WTC11 (cell line): ENCODE measurements at regions not wholly inside any gene's neighbourhood (a gene's known extent, or its start where the extent isn't known, plus 50 kb on each side); places are given as distances from the start of the nearest gene placed in this dataset.

ENCODE experiments used
- ATAC-seq: fragments of 200-7000 bp; cut with Tn5 transposase; 2 replicates; pipeline ENCODE4 v1.10.0; 2021; ENCODE audit warnings: mild to moderate bottlenecking, moderate library complexity
- CTCF ChIA-PET: fragments of 300-600 bp; sonication (Branson Sonifier 250); formaldehyde crosslinking; loops from one replicate; lab custom pipeline; 2021; ENCODE audit warnings: antibody characterized with exemption; lab: Charles Lee
- POLR2A ChIA-PET: fragments of 350-600 bp; sonication (Branson Sonifier 250); formaldehyde crosslinking; loops from one replicate; lab custom pipeline; 2021; ENCODE audit warnings: antibody characterized with exemption; lab: Charles Lee
- DNase-seq: peaks from one replicate; pipeline ENCODE4 v3.0.0; 2021; ENCODE audit warnings: low spot score
- H3K27ac Mint-ChIP-seq: 2 replicates; pipeline ENCODE4 v1.8.0; 2021; ENCODE audit warnings: mixed read lengths
- H3K27me3 Mint-ChIP-seq: 2 replicates; pipeline ENCODE4 v1.8.0; 2021; ENCODE audit warnings: low read depth, mild to moderate bottlenecking, moderate library complexity, mixed read lengths
- H3K36me3 Mint-ChIP-seq: 2 replicates; pipeline ENCODE4 v1.8.0; 2021; ENCODE audit warnings: mixed read lengths
- H3K4me1 Mint-ChIP-seq: 2 replicates; pipeline ENCODE4 v1.8.0; 2022; ENCODE audit warnings: mixed read lengths
- H3K4me3 Mint-ChIP-seq: 2 replicates; pipeline ENCODE4 v1.8.0; 2021; ENCODE audit warnings: mild to moderate bottlenecking, moderate library complexity, mixed read lengths
- H3K9me3 Mint-ChIP-seq: 2 replicates; pipeline ENCODE4 v1.8.0; 2021; ENCODE audit warnings: mixed read lengths
- CDX4 ChIP-seq: fragments of 250-450 bp; sonication (Bioruptor Pico); IDR thresholded peaks from 2 replicates; pipeline ENCODE4 v1.9.0; 2021; ENCODE audit warnings: moderate library complexity, mild to moderate bottlenecking, inconsistent platforms, borderline replicate concordance
- CREB1 ChIP-seq: sonication (generic); formaldehyde crosslinking; IDR thresholded peaks from 2 replicates; pipeline ENCODE4 v1.8.0; 2023; ENCODE audit warnings: mild to moderate bottlenecking, missing genetic modification reagents
- CREM ChIP-seq: sonication (generic); formaldehyde crosslinking; IDR thresholded peaks from 2 replicates; pipeline ENCODE4 v1.8.1; 2022; ENCODE audit warnings: mild to moderate bottlenecking, missing genetic modification reagents, moderate library complexity
- FOXK1 ChIP-seq: sonication (generic); formaldehyde crosslinking; IDR thresholded peaks from 2 replicates; pipeline ENCODE4 v1.8.0; 2022; ENCODE audit warnings: mild to moderate bottlenecking, moderate library complexity, missing genetic modification reagents
- JAZF1 ChIP-seq: fragments of 250-450 bp; sonication (Bioruptor Pico); IDR thresholded peaks from 2 replicates; pipeline ENCODE4 v1.9.0; 2021; ENCODE audit warnings: moderate library complexity, mild to moderate bottlenecking, inconsistent platforms
- NFE2L1 ChIP-seq: sonication (generic); formaldehyde crosslinking; IDR thresholded peaks from 2 replicates; pipeline ENCODE4 v1.8.1; 2023; ENCODE audit warnings: missing genetic modification reagents
- NFYB ChIP-seq: sonication (generic); formaldehyde crosslinking; conservative IDR thresholded peaks from 2 replicates; pipeline ENCODE4 v1.8.0; 2022; ENCODE audit warnings: low read depth, missing genetic modification reagents
- PRRX2 ChIP-seq: fragments of 250-450 bp; sonication (Bioruptor Pico); IDR thresholded peaks from 2 replicates; pipeline ENCODE4 v1.8.0; 2021; ENCODE audit warnings: mild to moderate bottlenecking
- RORB ChIP-seq: fragments of 250-450 bp; sonication (Bioruptor Pico); IDR thresholded peaks from 2 replicates; pipeline ENCODE4 v1.9.0; 2021; ENCODE audit warnings: mild to moderate bottlenecking
- SOX15 ChIP-seq: fragments of 250-450 bp; sonication (Bioruptor Pico); IDR thresholded peaks from 2 replicates; pipeline ENCODE4 v1.9.0; 2021; ENCODE audit warnings: mild to moderate bottlenecking
- USF2 ChIP-seq: sonication (generic); formaldehyde crosslinking; IDR thresholded peaks from 2 replicates; pipeline ENCODE4 v1.8.1; 2023; ENCODE audit warnings: mild to moderate bottlenecking, missing genetic modification reagents, moderate library complexity
- ZNF232 ChIP-seq: sonication (generic); formaldehyde crosslinking; IDR thresholded peaks from 2 replicates; pipeline ENCODE4 v1.8.0; 2022; ENCODE audit warnings: mild to moderate bottlenecking, missing genetic modification reagents
- ZNF396 ChIP-seq: fragments of 250-450 bp; sonication (Bioruptor Pico); IDR thresholded peaks from 2 replicates; pipeline ENCODE4 v1.8.0; 2021; ENCODE audit warnings: mild to moderate bottlenecking, moderate library complexity, borderline replicate concordance
- ZNF416 ChIP-seq: fragments of 250-450 bp; sonication (Bioruptor Pico); IDR thresholded peaks from 2 replicates; pipeline ENCODE4 v1.9.0; 2021; ENCODE audit warnings: mild to moderate bottlenecking, inconsistent platforms
- TF ChIP-seq, protein P1 (sequence below): sonication (generic); formaldehyde crosslinking; IDR thresholded peaks from 2 replicates; pipeline ENCODE4 v1.8.0; 2022; ENCODE audit warnings: mild to moderate bottlenecking, missing genetic modification reagents
- TF ChIP-seq, protein P2 (sequence below): fragments of 250-450 bp; sonication (Bioruptor Pico); IDR thresholded peaks from 2 replicates; pipeline ENCODE4 v1.9.0; 2021; ENCODE audit warnings: mild to moderate bottlenecking
- TF ChIP-seq, protein P3 (sequence below): fragments of 250-450 bp; sonication (Bioruptor Pico); IDR thresholded peaks from 2 replicates; pipeline ENCODE4 v1.9.0; 2021; ENCODE audit warnings: mild to moderate bottlenecking, borderline replicate concordance

- H3K4me3 Mint-ChIP-seq: no peak overlapping the region
- POLR2A ChIA-PET: no interaction called here
- DNase-seq: no peak
- peaks cover 12% of the 10 kb centered on the region for H3K4me1 Mint-ChIP-seq
- H3K27ac Mint-ChIP-seq: no peak overlapping the region
- ATAC-seq: no peak
- TF ChIP-seq SOX15 (no peak), CDX4 (CRISPR knock-in tag) (no peak), NFYB (CRISPR knock-in tag) (no peak), JAZF1 (CRISPR knock-in tag) (no peak), FOXK1 (CRISPR knock-in tag) (no peak), CREM (no peak), NFE2L1 (CRISPR knock-in tag) (no peak), ZNF232 (CRISPR knock-in tag) (no peak), CREB1 (CRISPR knock-in tag) (no peak), PRRX2 (no peak), RORB (CRISPR knock-in tag) (no peak), USF2 (CRISPR knock-in tag) (no peak)
- TF ChIP-seq, protein P1, sequence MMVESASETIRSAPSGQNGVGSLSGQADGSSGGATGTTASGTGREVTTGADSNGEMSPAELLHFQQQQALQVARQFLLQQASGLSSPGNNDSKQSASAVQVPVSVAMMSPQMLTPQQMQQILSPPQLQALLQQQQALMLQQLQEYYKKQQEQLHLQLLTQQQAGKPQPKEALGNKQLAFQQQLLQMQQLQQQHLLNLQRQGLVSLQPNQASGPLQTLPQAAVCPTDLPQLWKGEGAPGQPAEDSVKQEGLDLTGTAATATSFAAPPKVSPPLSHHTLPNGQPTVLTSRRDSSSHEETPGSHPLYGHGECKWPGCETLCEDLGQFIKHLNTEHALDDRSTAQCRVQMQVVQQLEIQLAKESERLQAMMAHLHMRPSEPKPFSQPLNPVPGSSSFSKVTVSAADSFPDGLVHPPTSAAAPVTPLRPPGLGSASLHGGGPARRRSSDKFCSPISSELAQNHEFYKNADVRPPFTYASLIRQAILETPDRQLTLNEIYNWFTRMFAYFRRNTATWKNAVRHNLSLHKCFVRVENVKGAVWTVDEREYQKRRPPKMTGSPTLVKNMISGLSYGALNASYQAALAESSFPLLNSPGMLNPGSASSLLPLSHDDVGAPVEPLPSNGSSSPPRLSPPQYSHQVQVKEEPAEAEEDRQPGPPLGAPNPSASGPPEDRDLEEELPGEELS (CRISPR knock-in tag): no peak
- TF ChIP-seq, protein P2, sequence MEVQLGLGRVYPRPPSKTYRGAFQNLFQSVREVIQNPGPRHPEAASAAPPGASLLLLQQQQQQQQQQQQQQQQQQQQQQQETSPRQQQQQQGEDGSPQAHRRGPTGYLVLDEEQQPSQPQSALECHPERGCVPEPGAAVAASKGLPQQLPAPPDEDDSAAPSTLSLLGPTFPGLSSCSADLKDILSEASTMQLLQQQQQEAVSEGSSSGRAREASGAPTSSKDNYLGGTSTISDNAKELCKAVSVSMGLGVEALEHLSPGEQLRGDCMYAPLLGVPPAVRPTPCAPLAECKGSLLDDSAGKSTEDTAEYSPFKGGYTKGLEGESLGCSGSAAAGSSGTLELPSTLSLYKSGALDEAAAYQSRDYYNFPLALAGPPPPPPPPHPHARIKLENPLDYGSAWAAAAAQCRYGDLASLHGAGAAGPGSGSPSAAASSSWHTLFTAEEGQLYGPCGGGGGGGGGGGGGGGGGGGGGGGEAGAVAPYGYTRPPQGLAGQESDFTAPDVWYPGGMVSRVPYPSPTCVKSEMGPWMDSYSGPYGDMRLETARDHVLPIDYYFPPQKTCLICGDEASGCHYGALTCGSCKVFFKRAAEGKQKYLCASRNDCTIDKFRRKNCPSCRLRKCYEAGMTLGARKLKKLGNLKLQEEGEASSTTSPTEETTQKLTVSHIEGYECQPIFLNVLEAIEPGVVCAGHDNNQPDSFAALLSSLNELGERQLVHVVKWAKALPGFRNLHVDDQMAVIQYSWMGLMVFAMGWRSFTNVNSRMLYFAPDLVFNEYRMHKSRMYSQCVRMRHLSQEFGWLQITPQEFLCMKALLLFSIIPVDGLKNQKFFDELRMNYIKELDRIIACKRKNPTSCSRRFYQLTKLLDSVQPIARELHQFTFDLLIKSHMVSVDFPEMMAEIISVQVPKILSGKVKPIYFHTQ (CRISPR knock-in tag): no peak
- peaks cover 4% of the 10 kb centered on the region; the same call in 1 of the 2 replicates for H3K27me3 Mint-ChIP-seq
- no peaks in the 10 kb centered on the region for H3K36me3 Mint-ChIP-seq
- CTCF ChIA-PET: no interaction called here
- peaks cover 5% of the 10 kb centered on the region for H3K9me3 Mint-ChIP-seq
Measured at GRCh38 chr3:120838441-120839091, 69.4 kb upstream of the STXBP5L start.

DNA sequence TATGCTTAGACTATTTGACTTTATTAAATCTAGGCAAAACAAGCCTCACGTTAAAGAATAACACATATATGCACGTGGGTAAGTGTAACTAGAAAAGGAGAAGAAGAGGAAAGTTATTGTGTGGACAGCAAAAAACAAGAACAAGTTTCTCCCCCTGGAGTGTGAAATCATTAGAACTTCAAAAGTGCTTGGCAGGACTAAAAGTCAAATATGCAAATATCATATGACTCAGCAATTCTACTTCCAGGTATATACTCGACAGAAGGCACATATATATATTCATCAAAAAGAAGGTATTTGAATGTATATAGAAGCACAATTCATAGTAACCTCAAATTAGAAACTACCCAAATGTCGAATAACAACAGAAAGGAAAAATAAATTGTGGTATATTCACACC is 68.9 kb upstream of the STXBP5L start:
- no peak overlapping the region for H3K4me3 Mint-ChIP-seq
- H3K4me1 Mint-ChIP-seq: peaks cover 11% of the 10 kb centered on the region
- ChIA-PET POLR2A (no interaction called here), CTCF (no interaction called here)
- H3K27ac Mint-ChIP-seq: no peak overlapping the region
- 0 out of 2 replicates have a peak, but pooled peaks cover 3% of the 10 kb centered on the region for H3K27me3 Mint-ChIP-seq
- H3K36me3 Mint-ChIP-seq: no peaks in the 10 kb centered on the region
- ATAC-seq (no peak), DNase-seq (no peak)
- H3K9me3 Mint-ChIP-seq: peaks cover 5% of the 10 kb centered on the region
- TF ChIP-seq ZNF416 (CRISPR knock-in tag): no peak
- TF ChIP-seq ZNF396 (CRISPR knock-in tag): no peak
- TF ChIP-seq, protein P3, sequence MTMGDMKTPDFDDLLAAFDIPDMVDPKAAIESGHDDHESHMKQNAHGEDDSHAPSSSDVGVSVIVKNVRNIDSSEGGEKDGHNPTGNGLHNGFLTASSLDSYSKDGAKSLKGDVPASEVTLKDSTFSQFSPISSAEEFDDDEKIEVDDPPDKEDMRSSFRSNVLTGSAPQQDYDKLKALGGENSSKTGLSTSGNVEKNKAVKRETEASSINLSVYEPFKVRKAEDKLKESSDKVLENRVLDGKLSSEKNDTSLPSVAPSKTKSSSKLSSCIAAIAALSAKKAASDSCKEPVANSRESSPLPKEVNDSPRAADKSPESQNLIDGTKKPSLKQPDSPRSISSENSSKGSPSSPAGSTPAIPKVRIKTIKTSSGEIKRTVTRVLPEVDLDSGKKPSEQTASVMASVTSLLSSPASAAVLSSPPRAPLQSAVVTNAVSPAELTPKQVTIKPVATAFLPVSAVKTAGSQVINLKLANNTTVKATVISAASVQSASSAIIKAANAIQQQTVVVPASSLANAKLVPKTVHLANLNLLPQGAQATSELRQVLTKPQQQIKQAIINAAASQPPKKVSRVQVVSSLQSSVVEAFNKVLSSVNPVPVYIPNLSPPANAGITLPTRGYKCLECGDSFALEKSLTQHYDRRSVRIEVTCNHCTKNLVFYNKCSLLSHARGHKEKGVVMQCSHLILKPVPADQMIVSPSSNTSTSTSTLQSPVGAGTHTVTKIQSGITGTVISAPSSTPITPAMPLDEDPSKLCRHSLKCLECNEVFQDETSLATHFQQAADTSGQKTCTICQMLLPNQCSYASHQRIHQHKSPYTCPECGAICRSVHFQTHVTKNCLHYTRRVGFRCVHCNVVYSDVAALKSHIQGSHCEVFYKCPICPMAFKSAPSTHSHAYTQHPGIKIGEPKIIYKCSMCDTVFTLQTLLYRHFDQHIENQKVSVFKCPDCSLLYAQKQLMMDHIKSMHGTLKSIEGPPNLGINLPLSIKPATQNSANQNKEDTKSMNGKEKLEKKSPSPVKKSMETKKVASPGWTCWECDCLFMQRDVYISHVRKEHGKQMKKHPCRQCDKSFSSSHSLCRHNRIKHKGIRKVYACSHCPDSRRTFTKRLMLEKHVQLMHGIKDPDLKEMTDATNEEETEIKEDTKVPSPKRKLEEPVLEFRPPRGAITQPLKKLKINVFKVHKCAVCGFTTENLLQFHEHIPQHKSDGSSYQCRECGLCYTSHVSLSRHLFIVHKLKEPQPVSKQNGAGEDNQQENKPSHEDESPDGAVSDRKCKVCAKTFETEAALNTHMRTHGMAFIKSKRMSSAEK (CRISPR knock-in tag): no peak
- TF ChIP-seq USF2 (CRISPR knock-in tag): no peak
